GM12875 (cell line): ENCODE measurements at regions not wholly inside any gene's neighbourhood (a gene's known extent, or its start where the extent isn't known, plus 50 kb on each side); places are given as distances from the start of the nearest gene placed in this dataset.
"Not testable (repeated sequence)": the region's sequence is repeated elsewhere in the genome, so short reads cannot be mapped to it uniquely, and the experiment has no call there.

Source experiments
- H3K4me3 ChIP-seq: one replicate; pipeline ENCODE4 v1.5.1; 2011; ENCODE audit warnings: low read depth, low read length, control low read depth
- TF ChIP-seq, protein P1 (sequence below): IDR thresholded peaks from 2 replicates; pipeline ENCODE4 v1.5.1; 2011; ENCODE audit warnings: low read depth, mild to moderate bottlenecking, control low read depth, inconsistent platforms, low read length, moderate library complexity, borderline replicate concordance; ENCODE audit not compliant: insufficient read depth

GRCh38 chr3:147688868-147689267, 279.7 kb downstream of the ZIC1 start:
- no peak overlapping the region for H3K4me3 ChIP-seq
- TF ChIP-seq, protein P1, sequence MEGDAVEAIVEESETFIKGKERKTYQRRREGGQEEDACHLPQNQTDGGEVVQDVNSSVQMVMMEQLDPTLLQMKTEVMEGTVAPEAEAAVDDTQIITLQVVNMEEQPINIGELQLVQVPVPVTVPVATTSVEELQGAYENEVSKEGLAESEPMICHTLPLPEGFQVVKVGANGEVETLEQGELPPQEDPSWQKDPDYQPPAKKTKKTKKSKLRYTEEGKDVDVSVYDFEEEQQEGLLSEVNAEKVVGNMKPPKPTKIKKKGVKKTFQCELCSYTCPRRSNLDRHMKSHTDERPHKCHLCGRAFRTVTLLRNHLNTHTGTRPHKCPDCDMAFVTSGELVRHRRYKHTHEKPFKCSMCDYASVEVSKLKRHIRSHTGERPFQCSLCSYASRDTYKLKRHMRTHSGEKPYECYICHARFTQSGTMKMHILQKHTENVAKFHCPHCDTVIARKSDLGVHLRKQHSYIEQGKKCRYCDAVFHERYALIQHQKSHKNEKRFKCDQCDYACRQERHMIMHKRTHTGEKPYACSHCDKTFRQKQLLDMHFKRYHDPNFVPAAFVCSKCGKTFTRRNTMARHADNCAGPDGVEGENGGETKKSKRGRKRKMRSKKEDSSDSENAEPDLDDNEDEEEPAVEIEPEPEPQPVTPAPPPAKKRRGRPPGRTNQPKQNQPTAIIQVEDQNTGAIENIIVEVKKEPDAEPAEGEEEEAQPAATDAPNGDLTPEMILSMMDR = no peak

GRCh38 chr3:147699175-147699838, 290.1 kb downstream of the ZIC1 start:
- TF ChIP-seq, protein P1 = no peak
- H3K4me3 ChIP-seq = no peak overlapping the region

DNA sequence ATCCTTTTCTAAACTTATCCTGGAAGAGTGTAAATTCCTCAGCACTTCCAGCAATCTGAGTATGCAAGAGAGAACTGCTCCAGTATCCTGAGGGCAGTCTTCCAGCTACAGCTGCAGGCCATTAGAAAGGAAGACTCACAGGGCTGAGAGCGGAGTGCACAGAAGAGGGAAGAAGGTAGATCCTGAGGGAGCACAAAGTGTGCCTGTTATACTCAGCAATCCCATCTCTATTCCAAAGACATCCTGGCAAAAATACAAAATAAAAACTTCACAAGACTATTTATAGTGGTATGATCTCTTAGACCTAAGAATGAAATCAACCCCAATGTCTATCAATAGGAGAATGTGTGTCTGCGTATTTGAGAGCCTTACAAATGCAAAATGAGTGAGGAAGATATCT, 292.0 kb downstream of the ZIC1 start:
- no peak overlapping the region for H3K4me3 ChIP-seq
- TF ChIP-seq, protein P1 = no peak

DNA sequence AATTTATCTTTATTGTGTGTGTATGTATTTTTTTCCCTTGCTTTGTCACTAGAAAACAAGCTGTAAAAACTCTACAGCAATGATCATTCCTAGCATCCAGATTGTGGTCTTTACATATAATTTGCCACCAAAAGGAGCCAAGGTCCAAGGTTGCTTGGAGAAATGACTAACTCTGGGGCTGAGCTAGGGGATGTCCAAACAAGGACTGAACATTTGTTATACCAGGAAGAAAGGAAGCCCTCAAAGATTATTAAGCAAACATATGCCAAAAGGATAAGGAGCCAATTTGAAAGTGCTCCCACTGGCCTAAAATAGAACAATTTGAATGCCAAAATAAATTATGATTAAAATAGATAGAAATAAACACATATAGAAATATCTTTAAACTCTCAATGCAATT, 293.3 kb downstream of the ZIC1 start:
- TF ChIP-seq, protein P1 = no peak
- H3K4me3 ChIP-seq = no peak overlapping the region

DNA sequence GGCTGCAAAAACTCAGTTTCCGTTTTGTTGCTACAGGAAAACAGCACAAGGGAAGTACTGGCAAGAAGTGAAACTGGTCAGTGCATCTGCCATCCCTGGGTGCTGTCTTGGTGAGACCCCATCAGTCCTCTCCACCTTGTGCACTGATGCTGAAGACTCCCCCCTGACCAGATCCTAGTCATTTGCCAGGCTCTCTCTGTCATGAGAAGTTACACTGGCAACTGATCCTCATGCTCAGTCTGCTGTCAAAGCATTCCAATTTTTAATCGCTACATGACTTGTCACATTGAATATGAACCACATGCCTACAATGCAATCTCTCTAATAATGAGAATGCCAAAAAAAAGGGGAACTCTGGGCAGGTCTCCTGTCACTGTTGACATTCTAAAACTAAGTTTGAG, 296.5 kb downstream of the ZIC1 start:
- H3K4me3 ChIP-seq = no peak overlapping the region
- TF ChIP-seq, protein P1 = no peak

- not testable (repeated sequence) for H3K4me3 ChIP-seq
Measured at GRCh38 chr3:147710753-147711152, 301.6 kb downstream of the ZIC1 start.

DNA sequence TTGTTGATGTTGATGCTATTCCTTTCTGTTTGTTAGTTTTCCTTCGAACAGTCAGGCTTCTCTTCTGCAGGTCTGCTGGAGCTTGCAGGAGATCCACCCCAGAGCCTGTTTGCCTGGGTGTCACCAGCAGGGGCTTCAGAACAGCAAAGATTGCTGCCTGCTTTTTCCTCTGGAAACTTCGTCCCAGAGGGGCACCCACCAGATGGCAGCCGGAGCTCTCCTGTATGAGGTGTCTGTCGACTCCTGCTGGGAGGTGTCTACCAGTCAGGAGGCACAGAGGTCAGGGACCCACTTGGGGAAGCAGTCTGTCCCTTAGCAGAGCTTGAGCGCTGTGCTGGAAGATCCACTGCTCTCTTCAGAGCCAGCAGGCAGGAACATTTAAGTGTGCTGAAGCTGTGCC, 303.2 kb downstream of the ZIC1 start:
- TF ChIP-seq, protein P1 = no peak
- H3K4me3 ChIP-seq = no peak overlapping the region

GRCh38 chr3:147712758-147713157, 303.6 kb downstream of the ZIC1 start:
- not testable (repeated sequence) for H3K4me3 ChIP-seq
